K562 (cell line): ENCODE measurements at regions not wholly inside any gene's neighbourhood (a gene's known extent, or its start where the extent isn't known, plus 50 kb on each side); places are given as distances from the start of the nearest gene placed in this dataset.

ENCODE experiments used
- ATAC-seq: fragments of 200-7000 bp; cut with Tn5 transposase; 3 replicates; pipeline ENCODE4 v1.9.1; 2020; ENCODE audit warnings: moderate library complexity
- BruUV-seq: library from RNA; stranded (reverse); fragments of 400-500 nt; replicated peaks from 2 replicates; lab custom pipeline; 2021; lab: Mats Ljungman, UMichigan
- CTCF ChIA-PET: fragments of 300-600 bp; formaldehyde crosslinking; extraction: SDS; loops from one replicate; lab custom pipeline; 2021; ENCODE audit warnings: low intra/inter-chr PET ratio; lab: Yijun Ruan, JAX
- POLR2A ChIA-PET: fragments of 300-600, 350-650 bp; sonication (Branson Sonifier 250); formaldehyde crosslinking; extraction: SDS; loops from one replicate; lab custom pipeline; 2021; ENCODE audit warnings: antibody characterized with exemption, inconsistent platforms; lab: Yijun Ruan, JAX
- DNase-seq, 4 experiments: peaks; one replicate each; pipeline versions ENCODE4 v3.0.0 to v3.0.0-alpha.2; 2011 to 2018; ENCODE audit warnings: low spot score in 3 of 4, mixed read lengths in 3 of 4; ENCODE audit errors: extremely low read depth in 1 of 4
- FAIRE-seq: peaks from 2 replicates; lab custom pipeline; 2011; peaks lifted over from hg19 to GRCh38; lab: Jason Lieb, UNC
- H2AFZ ChIP-seq: 2 replicates; pipeline ENCODE4 v1.6.0; 2011; ENCODE audit warnings: low read depth, low read length, control low read depth, inconsistent platforms
- H3K27ac ChIP-seq: fragments of 200-600 bp; 3 replicates; pipeline ENCODE4 v1.8.0; 2011; ENCODE audit warnings: low read depth, mild to moderate bottlenecking, control low read depth, inconsistent platforms, low read length, moderate library complexity, mixed read lengths; ENCODE audit errors: extremely low read depth
- H3K27me3 ChIP-seq, 2 experiments: fragments of 300-600 bp in 1 of 2; 2 replicates in 1 of 2; 3 replicates in 1 of 2; pipeline versions ENCODE4 v1.6.0 to v1.8.0; 2011; ENCODE audit warnings: inconsistent platforms in 2 of 2, low read length in 2 of 2, mild to moderate bottlenecking in 1 of 2, mixed read lengths in 1 of 2, moderate library complexity in 1 of 2; ENCODE audit not compliant: control insufficient read depth in 2 of 2, insufficient read depth in 2 of 2
- H3K36me3 ChIP-seq: fragments of 300-600 bp; 3 replicates; pipeline ENCODE4 v1.8.0; 2011; ENCODE audit warnings: mild to moderate bottlenecking, low read length, inconsistent platforms; ENCODE audit not compliant: control insufficient read depth, insufficient read depth
- H3K4me1 ChIP-seq, 2 experiments: fragments of 200-600 bp in 1 of 2; replicated peaks in 1 of 2; 2 replicates in 1 of 2; 3 replicates in 1 of 2; pipeline versions ENCODE4 v1.5.1 to v1.8.0; 2011; ENCODE audit warnings: inconsistent platforms in 2 of 2, low read length in 2 of 2, mild to moderate bottlenecking in 1 of 2, mixed read lengths in 1 of 2, moderate library complexity in 1 of 2; ENCODE audit not compliant: control insufficient read depth in 2 of 2, insufficient read depth in 2 of 2
- H3K4me2 ChIP-seq: 2 replicates; pipeline ENCODE4 v1.6.1; 2011; ENCODE audit warnings: low read length, control low read depth, inconsistent platforms, mixed read lengths; ENCODE audit not compliant: insufficient read depth
- H3K4me3 ChIP-seq: fragments of 200-600 bp; sonication (generic), shearing (Covaris generic); 2 replicates; pipeline ENCODE4 v1.5.1; 2016; ENCODE audit warnings: control low read depth, inconsistent platforms
- H3K79me2 ChIP-seq: fragments of 200-600 bp; 3 replicates; pipeline ENCODE4 v1.8.0; 2011; ENCODE audit warnings: low read length, inconsistent platforms; ENCODE audit not compliant: control insufficient read depth, insufficient read depth
- H3K9ac ChIP-seq, 2 experiments: 2 replicates each; pipeline versions ENCODE4 v1.6.0 to v1.6.1; 2011; ENCODE audit warnings: low read depth in 2 of 2, low read length in 2 of 2, control low read depth in 1 of 2, inconsistent platforms in 1 of 2, mild to moderate bottlenecking in 1 of 2, mixed read lengths in 1 of 2; ENCODE audit not compliant: insufficient read depth in 1 of 2
- H3K9me1 ChIP-seq: one replicate; pipeline ENCODE4 v1.6.0; 2011; ENCODE audit warnings: inconsistent platforms, mild to moderate bottlenecking, low read length, moderate library complexity; ENCODE audit not compliant: control insufficient read depth, insufficient read depth
- H3K9me3 ChIP-seq: replicated peaks from 2 replicates; pipeline ENCODE4 v1.5.1; 2011; ENCODE audit warnings: low read depth, low read length, inconsistent platforms; ENCODE audit not compliant: control insufficient read depth, insufficient read depth
- H4K20me1 ChIP-seq: replicated peaks from 2 replicates; pipeline ENCODE4 v1.6.1; 2011; ENCODE audit warnings: low read length, inconsistent platforms, mixed read lengths; ENCODE audit not compliant: control insufficient read depth, insufficient read depth
- ESRRB ChIP-seq: fragments of 250-450 bp; sonication (Bioruptor Pico); IDR thresholded peaks from 2 replicates; pipeline ENCODE4 v1.5.0; 2020; ENCODE audit warnings: mild to moderate bottlenecking, moderate library complexity, borderline replicate concordance
- FOSL1 ChIP-seq: fragments of 200-800 bp; sonication (Bioruptor generic); conservative IDR thresholded peaks from 2 replicates; pipeline ENCODE4 v1.6.1; 2016; ENCODE audit warnings: missing genetic modification characterization, missing compliant biosample characterization
- HMGXB4 ChIP-seq: sonication (generic); formaldehyde crosslinking; IDR thresholded peaks from 2 replicates; pipeline ENCODE4 v1.8.1; 2023; ENCODE audit warnings: mild to moderate bottlenecking, missing genetic modification reagents
- IRF9 ChIP-seq: fragments of 450-650 bp; IDR thresholded peaks from 2 replicates; pipeline ENCODE4 v1.6.1; 2016; ENCODE audit warnings: missing biosample characterization, missing genetic modification characterization
- KHSRP ChIP-seq: fragments of 450-650 bp; IDR thresholded peaks from 2 replicates; pipeline ENCODE4 v1.6.1; 2017
- NFIC ChIP-seq: fragments of 450-650 bp; IDR thresholded peaks from 2 replicates; pipeline ENCODE4 v1.6.1; 2017; ENCODE audit warnings: mild to moderate bottlenecking, inconsistent platforms
- NR0B1 ChIP-seq: fragments of 450-650 bp; IDR thresholded peaks from one replicate; pipeline ENCODE4 v1.6.1; 2018; ENCODE audit warnings: mild to moderate bottlenecking, moderate library complexity; ENCODE audit not compliant: partially characterized antibody
- POLR2AphosphoS5 ChIP-seq: IDR thresholded peaks from 2 replicates; pipeline ENCODE4 v1.6.1; 2011; ENCODE audit warnings: mild to moderate bottlenecking, low read depth, low read length, moderate library complexity; ENCODE audit not compliant: control insufficient read depth, insufficient read depth
- RBM22 ChIP-seq: fragments of 200-400 bp; formaldehyde crosslinking; IDR thresholded peaks from 2 replicates; pipeline ENCODE4 v1.6.1; 2018; ENCODE audit warnings: low read length, low read depth; ENCODE audit not compliant: poor library complexity, severe bottlenecking
- SLC30A9 ChIP-seq: fragments of 250-450 bp; sonication (Bioruptor Pico); IDR thresholded peaks from 2 replicates; pipeline ENCODE4 v1.8.0; 2022; ENCODE audit warnings: mild to moderate bottlenecking, moderate library complexity
- SMARCA4 ChIP-seq: fragments of 450-650 bp; IDR thresholded peaks from 2 replicates; pipeline ENCODE4 v1.6.1; 2016
- SP1 ChIP-seq: sonication (generic); formaldehyde crosslinking; IDR thresholded peaks from 2 replicates; pipeline ENCODE4 v1.8.1; 2022; ENCODE audit warnings: mild to moderate bottlenecking, missing genetic modification reagents
- SP2 ChIP-seq: IDR thresholded peaks from 2 replicates; pipeline ENCODE4 v1.6.1; 2011; ENCODE audit warnings: mild to moderate bottlenecking, low read depth, low read length, moderate library complexity; ENCODE audit not compliant: poor library complexity, severe bottlenecking; ENCODE audit errors: extremely low read depth
- TRIM25 ChIP-seq: fragments of 450-650 bp; IDR thresholded peaks from 2 replicates; pipeline ENCODE4 v1.7.0; 2016; ENCODE audit warnings: borderline replicate concordance
- TRIM28 ChIP-seq: fragments of 450-650 bp; IDR thresholded peaks from 2 replicates; pipeline ENCODE4 v1.6.1; 2017
- XRCC3 ChIP-seq: fragments of 450-650 bp; IDR thresholded peaks from 2 replicates; pipeline ENCODE4 v1.6.1; 2017; ENCODE audit warnings: mild to moderate bottlenecking, moderate library complexity
- WGBS: fragments of 100-300 bp; shearing (Covaris generic); methylation state at CpG from one replicate; pipeline ENCODE4 v1.1.6; 2016; ENCODE audit warnings: low coverage, mixed read lengths; ENCODE audit not compliant: insufficient coverage; ENCODE audit errors: missing lambda C conversion rate; 5-methylcytosine and 5-hydroxymethylcytosine counted together
- in situ Hi-C: fragments of 300-500 bp; cut with MboI; formaldehyde crosslinking; loops from 4 replicates; pipeline ENCODE4 v1.15.0; 2018; ENCODE audit warnings: inconsistent platforms, mixed read lengths
- intact Hi-C: fragments of 100-400 bp; cut with micrococcal nuclease; formaldehyde crosslinking; loops from 2 replicates; pipeline ENCODE4 v1.14.2; 2022

- 11% methylated on average over 1 of the region's 1 CpG for WGBS
- FAIRE-seq: no peak
These were observed 762.8 kb upstream of the GRAMD2B start for GRCh38 chr5:125660231-125660895.

More at GRCh38 chr5:125660231-125660895, 762.8 kb upstream of the GRAMD2B start:
- no peaks in the 10 kb centered on the region for H3K79me2 ChIP-seq
- 0 out of 2 replicates have a peak, but pooled peaks cover 1% of the 10 kb centered on the region for H3K9me3 ChIP-seq
- no peak overlapping the region for H3K4me2 ChIP-seq
- POLR2A ChIA-PET: no interaction called here
- BruUV-seq: no TSS peak
- H3K9ac ChIP-seq: no peak overlapping the region
- ATAC-seq: no peak
- no peak overlapping the region for H2AFZ ChIP-seq
- H3K36me3 ChIP-seq: no peaks in the 10 kb centered on the region
- H3K27ac ChIP-seq: no peak overlapping the region
- H3K27me3 ChIP-seq: no peaks in the 10 kb centered on the region
- TF ChIP-seq RBM22: no peak
- TF ChIP-seq SP2: no peak
- TF ChIP-seq TRIM28: no peak
- TF ChIP-seq SLC30A9 (CRISPR knock-in tag): no peak
- TF ChIP-seq HMGXB4 (CRISPR knock-in tag): no peak
- no peak for TF ChIP-seq FOSL1
- no peak for TF ChIP-seq NFIC
- no peak for TF ChIP-seq NR0B1
- TF ChIP-seq SP1 (CRISPR knock-in tag): no peak
- TF ChIP-seq SMARCA4: no peak
- no peak for TF ChIP-seq KHSRP
- no peak for TF ChIP-seq ESRRB (CRISPR knock-in tag)
- TF ChIP-seq TRIM25: no peak
- no peak for TF ChIP-seq IRF9 (tag)
- TF ChIP-seq XRCC3: no peak
- TF ChIP-seq POLR2AphosphoS5: no peak
- in situ Hi-C loops (no loop called here), intact Hi-C loops (no loop called here)
- CTCF ChIA-PET: no interaction called here
- H3K4me3 ChIP-seq: no peak overlapping the region
- H4K20me1 ChIP-seq: no peaks in the 10 kb centered on the region
- no peaks in the 10 kb centered on the region for H3K9me1 ChIP-seq
- no peaks in the 10 kb centered on the region for H3K4me1 ChIP-seq
- DNase-seq: no peak
